ENCODE measurements at regions not wholly inside any gene's neighbourhood (a gene's known extent, or its start where the extent isn't known, plus 50 kb on each side); places are given as distances from the start of the nearest gene placed in this dataset.

DNA sequence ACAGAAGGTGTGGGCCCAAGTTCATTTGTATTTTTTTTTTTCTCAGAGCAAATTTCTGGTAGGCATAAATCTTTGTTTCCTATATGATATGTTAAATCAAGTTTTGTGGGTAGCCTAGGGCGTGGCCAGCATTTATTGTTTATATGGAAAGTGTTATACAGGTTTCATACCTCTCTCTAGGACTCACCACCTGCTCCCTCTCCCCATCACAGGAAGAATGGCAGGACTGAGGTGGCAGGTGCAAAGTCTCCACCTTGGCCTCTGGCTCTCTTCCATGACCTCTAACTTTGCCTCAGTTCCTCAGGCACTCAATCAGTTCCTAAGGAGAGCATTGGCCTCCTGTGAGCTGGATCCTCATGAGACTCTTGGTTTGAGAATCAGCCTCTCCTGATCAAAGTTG is 172.3 kb upstream of the TSC22D1 start (continued):
- TF ChIP-seq POLR2AphosphoS5 (IDR thresholded peaks at IDR 0.05; ENCODE audit: low read depth, low read length) (no peak), EZH2phosphoT487 (IDR thresholded peaks at IDR 0.05; ENCODE audit: borderline replicate concordance) (no peak)

DNA sequence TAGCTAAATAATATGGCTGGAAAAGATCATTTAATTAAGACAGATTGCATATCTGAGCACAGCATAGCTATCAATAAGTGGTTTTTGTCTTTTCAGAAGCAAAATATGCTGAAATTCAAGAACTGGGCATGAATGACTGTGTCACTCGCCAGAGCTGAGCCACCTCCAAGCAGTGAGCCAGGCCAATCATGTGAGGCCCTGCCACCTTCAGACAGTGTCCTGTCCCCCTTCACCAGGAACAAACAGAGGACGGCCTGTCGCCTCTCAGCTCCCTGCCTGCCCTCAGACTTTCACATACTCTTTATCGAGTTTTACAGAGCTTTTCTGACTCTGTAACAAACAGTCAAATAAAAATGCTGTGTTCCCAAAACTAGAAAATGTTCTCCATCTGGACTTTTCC is 171.0 kb upstream of the TSC22D1 start:
- no peak overlapping the region for H3K27ac ChIP-seq (ENCODE audit: low read depth, low read length)
- RAD21 ChIA-PET (ENCODE audit: low non-redundant PET in 1 of 2, low total read pairs in 2 of 2, uncharacterized antibody in 2 of 2, unreplicated experiment in 2 of 2), result no interaction called here
- intact Hi-C loops (cut with micrococcal nuclease), result no loop called here
- no peaks in the 10 kb centered on the region for H3K79me2 ChIP-seq (ENCODE audit: insufficient read depth, low read length)
- DNase-seq (ENCODE audit: low read depth, low spot score), result no peak
- TF ChIP-seq CEBPB (IDR thresholded peaks at IDR 0.05; ENCODE audit: low read depth) (no peak), CBX3 (IDR thresholded peaks at IDR 0.05; ENCODE audit: low read depth) (no peak)
- no peaks in the 10 kb centered on the region for H3K27me3 ChIP-seq (ENCODE audit: insufficient read depth, low read length)
- CTCF ChIA-PET, result no interaction called here
- no peak overlapping the region for H3K9ac ChIP-seq (ENCODE audit: low read length)
- H3K4me3 ChIP-seq (replicated peaks in 1 of 2; ENCODE audit: low read depth in 1 of 2, low read length in 2 of 2), result no peak overlapping the region
- no peaks in the 10 kb centered on the region for H3K36me3 ChIP-seq (ENCODE audit: control insufficient read depth in 1 of 2, insufficient read depth in 2 of 2, low read length in 2 of 2)
- H3K4me2 ChIP-seq (ENCODE audit: low read length), result no peak overlapping the region
- POLR2A ChIA-PET, result no interaction called here
- no peak overlapping the region for H2AFZ ChIP-seq (ENCODE audit: low read depth, low read length, poor library complexity, severe bottlenecking)
- H3K9me2 ChIP-seq (ENCODE audit: insufficient read depth), result no peaks in the 10 kb centered on the region
- H3K4me1 ChIP-seq (ENCODE audit: control insufficient read depth in 1 of 2, insufficient read depth in 2 of 2, low read length in 2 of 2), result no peaks in the 10 kb centered on the region
- no peak for ATAC-seq
- no peaks in the 10 kb centered on the region; a peak in 1 of 4 replicates for H3K9me3 ChIP-seq (ENCODE audit: control insufficient read depth in 1 of 2, insufficient read depth in 1 of 2, low read depth in 1 of 2, low read length in 2 of 2)
- no peaks in the 10 kb centered on the region for H4K20me1 ChIP-seq (ENCODE audit: insufficient read depth)
- BruUV-seq (replicated peaks), result no TSS peak

DNA sequence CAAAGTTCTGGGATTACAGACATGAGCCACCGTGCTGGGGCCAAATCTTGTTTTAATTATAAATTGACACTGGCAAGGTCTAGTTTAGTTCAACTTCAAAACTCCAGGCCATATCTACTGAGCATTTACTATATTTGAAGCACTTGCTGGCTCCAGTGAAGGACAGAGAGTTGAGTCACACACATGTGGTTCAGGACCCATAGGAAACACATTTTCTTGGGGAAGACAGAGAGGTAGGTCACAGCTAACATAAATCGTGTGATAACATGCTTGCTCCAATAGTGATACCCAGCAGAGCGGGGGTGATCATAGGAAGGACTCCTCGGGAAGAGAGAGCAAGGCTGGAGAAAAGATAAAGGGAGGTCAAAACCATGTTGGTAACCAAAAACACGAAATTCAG is 170.6 kb upstream of the TSC22D1 start:
- Histone ChIP-seq H4K20me1 (ENCODE audit: insufficient read depth) (no peaks in the 10 kb centered on the region), H3K27me3 (ENCODE audit: insufficient read depth, low read length) (no peaks in the 10 kb centered on the region), H3K4me3 (replicated peaks in 1 of 2; ENCODE audit: low read depth in 1 of 2, low read length in 2 of 2) (no peak overlapping the region), H3K4me1 (ENCODE audit: control insufficient read depth in 1 of 2, insufficient read depth in 2 of 2, low read length in 2 of 2) (no peaks in the 10 kb centered on the region), H3K9me2 (ENCODE audit: insufficient read depth) (no peaks in the 10 kb centered on the region), H3K9ac (ENCODE audit: low read length) (no peak overlapping the region), H3K36me3 (ENCODE audit: control insufficient read depth in 1 of 2, insufficient read depth in 2 of 2, low read length in 2 of 2) (no peaks in the 10 kb centered on the region), H2AFZ (ENCODE audit: low read depth, low read length, poor library complexity, severe bottlenecking) (no peak overlapping the region), H3K27ac (ENCODE audit: low read depth, low read length) (no peak overlapping the region), H3K9me3 (ENCODE audit: control insufficient read depth in 1 of 2, insufficient read depth in 1 of 2, low read depth in 1 of 2, low read length in 2 of 2) (no peaks in the 10 kb centered on the region; a peak in 1 of 4 replicates), H3K4me2 (ENCODE audit: low read length) (no peak overlapping the region), H3K79me2 (ENCODE audit: insufficient read depth, low read length) (no peaks in the 10 kb centered on the region)
- RAD21 ChIA-PET (ENCODE audit: low non-redundant PET in 1 of 2, low total read pairs in 2 of 2, uncharacterized antibody in 2 of 2, unreplicated experiment in 2 of 2), result no interaction called here
- intact Hi-C loops (cut with micrococcal nuclease), result no loop called here
- ATAC-seq (no peak), DNase-seq (ENCODE audit: low read depth, low spot score) (no peak)
- POLR2A ChIA-PET, result no interaction called here
- no peak for TF ChIP-seq FOSL1 (IDR thresholded peaks at IDR 0.05; ENCODE audit: low read depth)
- no peak for TF ChIP-seq POLR2A (IDR thresholded peaks at IDR 0.05; ENCODE audit: borderline replicate concordance, extremely low read depth, insufficient read depth, insufficient read length)
- no peak for TF ChIP-seq POLR2AphosphoS5 (IDR thresholded peaks at IDR 0.05; ENCODE audit: low read depth, low read length)
- no peak for TF ChIP-seq ZFX (IDR thresholded peaks at IDR 0.05)
- TF ChIP-seq ELF1 (IDR thresholded peaks at IDR 0.05; ENCODE audit: borderline replicate concordance, low read depth), result no peak
- TF ChIP-seq TCF7L2 (IDR thresholded peaks at IDR 0.05; ENCODE audit: borderline replicate concordance, extremely low read depth, insufficient read depth, insufficient read length), result no peak
- CTCF ChIA-PET, result no interaction called here
- BruUV-seq (replicated peaks), result no TSS peak

All from HCT116 (cell line).